Stomach (tissue), 4 donors: ENCODE measurements at regions not wholly inside any gene's neighbourhood (a gene's known extent, or its start where the extent isn't known, plus 50 kb on each side); places are given as distances from the start of the nearest gene placed in this dataset.

Experiments used
- EP300 ChIP-seq: sonication (generic); formaldehyde crosslinking; IDR thresholded peaks from one replicate; pipeline ENCODE4 v1.6.1; 2017; ENCODE audit warnings: antibody characterized with exemption
- POLR2AphosphoS5 ChIP-seq, 3 donors: sonication (generic); formaldehyde crosslinking; IDR thresholded peaks; one replicate each; pipeline ENCODE4 v1.6.1; 2016; ENCODE audit warnings: antibody characterized with exemption in 3 of 3
- TF ChIP-seq, protein P1 (sequence below), 7 experiments: fragments of 450-650 bp in 4 of 7; fragments of 200-600 bp in 3 of 7; sonication (generic) in 3 of 7; IDR thresholded peaks; one replicate each; pipeline ENCODE4 v1.5.1; 2016 to 2019; ENCODE audit warnings: antibody characterized with exemption in 7 of 7, control low read depth in 2 of 7, mild to moderate bottlenecking in 1 of 7

DNA sequence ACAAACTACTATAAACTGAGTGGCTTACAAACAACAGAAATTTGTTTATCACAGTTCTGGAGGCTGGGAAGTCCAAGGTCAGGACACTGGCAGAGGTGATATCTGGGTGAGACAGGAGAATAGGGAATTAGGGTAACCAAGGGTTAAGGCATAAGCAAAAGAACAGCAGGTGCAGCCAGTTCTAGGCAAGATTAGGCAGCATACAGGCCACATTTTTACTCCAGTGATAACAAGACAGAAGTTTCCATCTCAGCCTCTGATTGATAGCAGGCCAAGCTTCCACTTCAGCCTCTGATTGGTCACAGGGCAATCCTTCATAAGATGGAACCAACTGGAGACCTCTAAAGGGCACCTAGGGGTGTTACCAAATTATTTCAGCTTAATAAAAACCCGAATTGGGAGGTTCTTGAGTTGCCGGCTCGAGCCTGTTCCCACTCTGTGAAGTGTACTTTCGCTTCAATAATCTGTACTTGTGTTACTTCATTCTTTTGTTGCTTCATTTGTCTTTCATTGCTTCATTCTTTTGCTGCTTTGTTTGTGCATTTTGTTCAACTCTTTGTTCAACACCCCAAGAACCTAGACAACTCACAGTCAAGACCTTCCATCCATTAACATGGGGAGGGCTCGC lies 185.6 kb downstream of the TOMM20 start:
- no peak for TF ChIP-seq EP300
- TF ChIP-seq, protein P1, sequence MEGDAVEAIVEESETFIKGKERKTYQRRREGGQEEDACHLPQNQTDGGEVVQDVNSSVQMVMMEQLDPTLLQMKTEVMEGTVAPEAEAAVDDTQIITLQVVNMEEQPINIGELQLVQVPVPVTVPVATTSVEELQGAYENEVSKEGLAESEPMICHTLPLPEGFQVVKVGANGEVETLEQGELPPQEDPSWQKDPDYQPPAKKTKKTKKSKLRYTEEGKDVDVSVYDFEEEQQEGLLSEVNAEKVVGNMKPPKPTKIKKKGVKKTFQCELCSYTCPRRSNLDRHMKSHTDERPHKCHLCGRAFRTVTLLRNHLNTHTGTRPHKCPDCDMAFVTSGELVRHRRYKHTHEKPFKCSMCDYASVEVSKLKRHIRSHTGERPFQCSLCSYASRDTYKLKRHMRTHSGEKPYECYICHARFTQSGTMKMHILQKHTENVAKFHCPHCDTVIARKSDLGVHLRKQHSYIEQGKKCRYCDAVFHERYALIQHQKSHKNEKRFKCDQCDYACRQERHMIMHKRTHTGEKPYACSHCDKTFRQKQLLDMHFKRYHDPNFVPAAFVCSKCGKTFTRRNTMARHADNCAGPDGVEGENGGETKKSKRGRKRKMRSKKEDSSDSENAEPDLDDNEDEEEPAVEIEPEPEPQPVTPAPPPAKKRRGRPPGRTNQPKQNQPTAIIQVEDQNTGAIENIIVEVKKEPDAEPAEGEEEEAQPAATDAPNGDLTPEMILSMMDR (IDR thresholded peaks at IDR 0.05) = no peak
- no peak for TF ChIP-seq POLR2AphosphoS5 (IDR thresholded peaks at IDR 0.05)
